GM23338 (cell line): ENCODE measurements at regions not wholly inside any gene's neighbourhood (a gene's known extent, or its start where the extent isn't known, plus 50 kb on each side); places are given as distances from the start of the nearest gene placed in this dataset.

Source experiments
- ATAC-seq: fragments of 200-7000 bp; cut with Tn5 transposase; 3 replicates; pipeline ENCODE4 v1.9.1; 2020
- DNase-seq: peaks from one replicate; pipeline ENCODE4 v3.0.0-alpha.2; 2015; ENCODE audit warnings: low spot score
- H2AFZ ChIP-seq: fragments of 200-600 bp; sonication (generic); 2 replicates; pipeline ENCODE4 v1.8.0; 2016; ENCODE audit warnings: antibody characterized with exemption, mild to moderate bottlenecking, moderate library complexity
- H3F3A ChIP-seq: fragments of 200-600 bp; sonication (generic); replicated peaks from 2 replicates; pipeline ENCODE4 v1.8.0; 2017; ENCODE audit warnings: antibody characterized with exemption, mixed run types, low read depth
- H3K27ac ChIP-seq: fragments of 200-600 bp; sonication (generic); 2 replicates; pipeline ENCODE4 v1.6.1; 2016; ENCODE audit warnings: low read depth
- H3K27me3 ChIP-seq: fragments of 200-600 bp; sonication (generic); 2 replicates; pipeline ENCODE4 v1.8.0; 2016; ENCODE audit warnings: mild to moderate bottlenecking, mixed run types, moderate library complexity; ENCODE audit not compliant: insufficient read depth
- H3K36me3 ChIP-seq: fragments of 200-600 bp; sonication (generic); 2 replicates; pipeline ENCODE4 v1.8.0; 2016; ENCODE audit warnings: mild to moderate bottlenecking; ENCODE audit not compliant: insufficient read depth
- H3K4me1 ChIP-seq: fragments of 200-600 bp; sonication (generic); 2 replicates; pipeline ENCODE4 v1.8.0; 2016; ENCODE audit warnings: mild to moderate bottlenecking, moderate library complexity; ENCODE audit not compliant: insufficient read depth
- H3K4me2 ChIP-seq: fragments of 200-600 bp; sonication (generic); 2 replicates; pipeline ENCODE4 v1.7.1; 2017; ENCODE audit warnings: mixed run types
- H3K4me3 ChIP-seq: fragments of 200-600 bp; sonication (generic); 2 replicates; pipeline ENCODE4 v1.6.1; 2016; ENCODE audit warnings: mixed run types
- H3K79me2 ChIP-seq: fragments of 200-600 bp; sonication (generic); replicated peaks from 2 replicates; pipeline ENCODE4 v1.8.0; 2017; ENCODE audit warnings: mild to moderate bottlenecking; ENCODE audit not compliant: insufficient read depth
- H3K9me2 ChIP-seq: fragments of 200-600 bp; sonication (generic); 2 replicates; pipeline ENCODE4 v1.8.0; 2017; ENCODE audit not compliant: insufficient read depth
- H4K20me1 ChIP-seq: fragments of 200-600 bp; sonication (generic); replicated peaks from 2 replicates; pipeline ENCODE4 v1.8.0; 2017; ENCODE audit warnings: mild to moderate bottlenecking; ENCODE audit not compliant: insufficient read depth
- H3K27ac Mint-ChIP-seq: 2 replicates; pipeline ENCODE4 v1.8.0; 2020; ENCODE audit warnings: inconsistent platforms, mild to moderate bottlenecking, moderate library complexity, mixed read lengths
- H3K27me3 Mint-ChIP-seq: 3 replicates; pipeline ENCODE4 v1.8.0; 2022; ENCODE audit warnings: low read depth, mild to moderate bottlenecking, moderate library complexity, mixed read lengths, inconsistent platforms; ENCODE audit not compliant: insufficient read depth, poor library complexity
- H3K36me3 Mint-ChIP-seq: 3 replicates; pipeline ENCODE4 v1.8.0; 2021; ENCODE audit warnings: low read depth, mild to moderate bottlenecking, inconsistent platforms, moderate library complexity, mixed read lengths
- H3K4me1 Mint-ChIP-seq: 3 replicates; pipeline ENCODE4 v1.8.0; 2020; ENCODE audit warnings: mild to moderate bottlenecking, inconsistent platforms, mixed read lengths
- H3K4me3 Mint-ChIP-seq: 3 replicates; pipeline ENCODE4 v1.8.0; 2021; ENCODE audit warnings: moderate library complexity, mild to moderate bottlenecking, inconsistent platforms, mixed read lengths
- H3K9me3 Mint-ChIP-seq: 3 replicates; pipeline ENCODE4 v1.8.0; 2020; ENCODE audit warnings: moderate library complexity, mild to moderate bottlenecking, inconsistent platforms, mixed read lengths
- EZH2phosphoT487 ChIP-seq: fragments of 200-600 bp; sonication (generic); IDR thresholded peaks from one replicate; pipeline ENCODE4 v1.8.1; 2018; ENCODE audit warnings: antibody characterized with exemption; ENCODE audit not compliant: unreplicated experiment
- POLR2AphosphoS5 ChIP-seq: IDR thresholded peaks from 2 replicates; pipeline ENCODE4 v1.6.1; 2016; ENCODE audit warnings: antibody characterized with exemption, low read depth
- STAT1 ChIP-seq: IDR thresholded peaks from one replicate; pipeline ENCODE4 v1.6.1; 2016; ENCODE audit warnings: antibody characterized with exemption; ENCODE audit not compliant: unreplicated experiment
- ZNF114 ChIP-seq: fragments of 250-450 bp; sonication (Bioruptor Pico); IDR thresholded peaks from 2 replicates; pipeline ENCODE4 v1.5.0; 2020; ENCODE audit warnings: mild to moderate bottlenecking, moderate library complexity
- ZNF331 ChIP-seq: fragments of 250-450 bp; sonication (Bioruptor Pico); IDR thresholded peaks from 2 replicates; pipeline ENCODE4 v1.5.0; 2020; ENCODE audit warnings: low read depth, mild to moderate bottlenecking, moderate library complexity
- ZNF462 ChIP-seq: fragments of 250-450 bp; sonication (Bioruptor Pico); IDR thresholded peaks from 2 replicates; pipeline ENCODE4 v1.5.0; 2020; ENCODE audit warnings: mild to moderate bottlenecking, moderate library complexity
- TF ChIP-seq, protein P1 (sequence below): IDR thresholded peaks from 2 replicates; pipeline ENCODE4 v1.6.1; 2016; ENCODE audit warnings: antibody characterized with exemption

DNA sequence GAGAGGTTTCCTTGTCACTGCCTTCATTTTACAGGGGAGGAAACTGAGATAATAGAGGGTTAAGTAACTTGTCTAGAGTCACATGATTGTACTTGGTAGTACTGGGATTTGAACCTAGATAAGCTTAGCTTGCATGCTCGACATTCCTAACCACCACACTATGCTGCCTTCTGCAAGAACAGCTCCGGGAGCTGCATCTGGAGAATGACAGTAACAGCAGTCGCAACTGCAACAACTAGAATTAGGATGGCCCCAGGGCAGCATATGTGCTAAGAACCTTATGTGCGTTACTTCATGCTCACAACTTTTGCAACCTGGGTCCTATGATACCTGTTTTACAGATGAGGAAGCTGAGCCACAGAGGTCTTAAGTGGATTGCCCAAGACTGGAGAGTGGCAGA, 89.5 kb upstream of the LCORL start:
- Mint-ChIP-seq H3K4me3 (no peak overlapping the region), H3K27ac (no peak overlapping the region), H3K4me1 (peaks cover 5% of the 10 kb centered on the region; the same call in 2 of the 3 replicates), H3K27me3 (peaks cover 2% of the 10 kb centered on the region), H3K36me3 (no peaks in the 10 kb centered on the region), H3K9me3 (no peaks in the 10 kb centered on the region)
- ATAC-seq (peak; percentile 38; the same call in 1 of the 3 replicates), DNase-seq (peak; percentile 42)
- no peaks in the 10 kb centered on the region for H3K36me3 ChIP-seq
- H3K4me3 ChIP-seq = no peak overlapping the region
- no peaks in the 10 kb centered on the region for H3K4me1 ChIP-seq
- H2AFZ ChIP-seq = no peak overlapping the region
- no peak overlapping the region for H3K27ac ChIP-seq
- H4K20me1 ChIP-seq = no peaks in the 10 kb centered on the region
- H3K9me2 ChIP-seq = 0 out of 2 replicates have a peak, but pooled peaks cover 6% of the 10 kb centered on the region
- H3K4me2 ChIP-seq = no peak overlapping the region
- H3K27me3 ChIP-seq = no peaks in the 10 kb centered on the region
- H3K79me2 ChIP-seq = no peaks in the 10 kb centered on the region
- no peaks in the 10 kb centered on the region for H3F3A ChIP-seq
- TF ChIP-seq ZNF114 = no peak
- TF ChIP-seq POLR2AphosphoS5 = no peak
- no peak for TF ChIP-seq STAT1

GRCh38 chr4:18110099-18110498, 88.5 kb upstream of the LCORL start:
- no peak for ATAC-seq

More at GRCh38 chr4:18110099-18110498, 88.5 kb upstream of the LCORL start:
- H3K4me3 ChIP-seq = no peak overlapping the region
- peaks cover 2% of the 10 kb centered on the region for H3K27me3 Mint-ChIP-seq
- no peak overlapping the region for H3K4me3 Mint-ChIP-seq
- no peaks in the 10 kb centered on the region for H3F3A ChIP-seq
- DNase-seq = no peak
- 0 out of 2 replicates have a peak, but pooled peaks cover 7% of the 10 kb centered on the region for H3K9me2 ChIP-seq
- peaks cover 5% of the 10 kb centered on the region; the same call in 2 of the 3 replicates for H3K4me1 Mint-ChIP-seq
- no peak overlapping the region for H2AFZ ChIP-seq
- H3K4me2 ChIP-seq = no peak overlapping the region
- no peaks in the 10 kb centered on the region for H3K27me3 ChIP-seq
- no peaks in the 10 kb centered on the region for H3K4me1 ChIP-seq
- H3K9me3 Mint-ChIP-seq = no peaks in the 10 kb centered on the region
- no peak overlapping the region for H3K27ac ChIP-seq
- no peaks in the 10 kb centered on the region for H3K79me2 ChIP-seq
- no peaks in the 10 kb centered on the region for H4K20me1 ChIP-seq
- H3K36me3 ChIP-seq = no peaks in the 10 kb centered on the region
- no peak overlapping the region for H3K27ac Mint-ChIP-seq
- no peaks in the 10 kb centered on the region for H3K36me3 Mint-ChIP-seq
- TF ChIP-seq ZNF462 (CRISPR knock-in tag) (no peak), ZNF114 (no peak), EZH2phosphoT487 (no peak), ZNF331 (CRISPR knock-in tag) (no peak), STAT1 (no peak)
- TF ChIP-seq, protein P1, sequence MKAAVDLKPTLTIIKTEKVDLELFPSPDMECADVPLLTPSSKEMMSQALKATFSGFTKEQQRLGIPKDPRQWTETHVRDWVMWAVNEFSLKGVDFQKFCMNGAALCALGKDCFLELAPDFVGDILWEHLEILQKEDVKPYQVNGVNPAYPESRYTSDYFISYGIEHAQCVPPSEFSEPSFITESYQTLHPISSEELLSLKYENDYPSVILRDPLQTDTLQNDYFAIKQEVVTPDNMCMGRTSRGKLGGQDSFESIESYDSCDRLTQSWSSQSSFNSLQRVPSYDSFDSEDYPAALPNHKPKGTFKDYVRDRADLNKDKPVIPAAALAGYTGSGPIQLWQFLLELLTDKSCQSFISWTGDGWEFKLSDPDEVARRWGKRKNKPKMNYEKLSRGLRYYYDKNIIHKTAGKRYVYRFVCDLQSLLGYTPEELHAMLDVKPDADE = no peak
